Subcutaneous abdominal adipose tissue (tissue), 5 donors: ENCODE measurements at regions not wholly inside any gene's neighbourhood (a gene's known extent, or its start where the extent isn't known, plus 50 kb on each side); places are given as distances from the start of the nearest gene placed in this dataset.

Experiments used
- H3K27ac ChIP-seq: one replicate; pipeline ENCODE4 v1.7.0; 2013; ENCODE audit warnings: low read depth, mild to moderate bottlenecking, inconsistent platforms, low read length, moderate library complexity
- H3K27me3 ChIP-seq, 5 donors: one replicate each; pipeline ENCODE4 v1.7.0; 2013; ENCODE audit warnings: low read length in 5 of 5, inconsistent platforms in 1 of 5; ENCODE audit not compliant: control insufficient read depth in 5 of 5, insufficient read depth in 4 of 5
- H3K36me3 ChIP-seq, 5 donors: one replicate each; pipeline ENCODE4 v1.7.0; 2013; ENCODE audit warnings: low read length in 5 of 5; ENCODE audit not compliant: control insufficient read depth in 5 of 5, insufficient read depth in 5 of 5
- H3K4me1 ChIP-seq, 5 donors: one replicate each; pipeline ENCODE4 v1.7.0; 2013; ENCODE audit warnings: low read length in 5 of 5, mild to moderate bottlenecking in 3 of 5, moderate library complexity in 1 of 5; ENCODE audit not compliant: control insufficient read depth in 5 of 5, insufficient read depth in 5 of 5
- H3K4me3 ChIP-seq, 5 donors: one replicate each; pipeline ENCODE4 v1.7.0; 2013; ENCODE audit warnings: low read length in 5 of 5, low read depth in 1 of 5
- H3K9ac ChIP-seq, 5 donors: one replicate each; pipeline ENCODE4 v1.7.0; 2013; ENCODE audit warnings: low read length in 5 of 5, mild to moderate bottlenecking in 4 of 5, moderate library complexity in 3 of 5
- H3K9me3 ChIP-seq, 5 donors: one replicate each; pipeline ENCODE4 v1.7.0; 2013; ENCODE audit warnings: low read length in 5 of 5; ENCODE audit not compliant: control insufficient read depth in 5 of 5
- donor health status: healthy.
- donor health status: healthy.
- donor health status: healthy.
- donor health status: healthy.
- donor health status: healthy.

- Histone ChIP-seq H3K36me3 (no peaks in the 10 kb centered on the region), H3K9me3 (no peaks in the 10 kb centered on the region), H3K27ac (no peak overlapping the region), H3K27me3 (no peaks in the 10 kb centered on the region), H3K4me1 (no peaks in the 10 kb centered on the region), H3K9ac (no peak overlapping the region), H3K4me3 (no peak overlapping the region)
Observed at GRCh38 chr1:199041173-199041914, 402.5 kb downstream of the PTPRC start.

- Histone ChIP-seq H3K4me3 (no peak overlapping the region), H3K36me3 (no peaks in the 10 kb centered on the region), H3K9ac (no peak overlapping the region), H3K9me3 (no peaks in the 10 kb centered on the region), H3K27ac (no peak overlapping the region), H3K27me3 (no peaks in the 10 kb centered on the region), H3K4me1 (no peaks in the 10 kb centered on the region)
Observed at GRCh38 chr1:199042193-199042592, 403.4 kb downstream of the PTPRC start.

GRCh38 chr1:199044191-199044590, 405.4 kb downstream of the PTPRC start:
- Histone ChIP-seq H3K9ac (no peak overlapping the region), H3K36me3 (no peaks in the 10 kb centered on the region), H3K9me3 (peaks cover 0 to 7% (median 0%) of the 10 kb centered on the region in 5 donors), H3K4me3 (no peak overlapping the region), H3K27ac (no peak overlapping the region), H3K27me3 (no peaks in the 10 kb centered on the region), H3K4me1 (no peaks in the 10 kb centered on the region)

GRCh38 chr1:199046618-199047017, 407.8 kb downstream of the PTPRC start:
- H3K27ac ChIP-seq, result no peak overlapping the region
- H3K9me3 ChIP-seq, result peaks cover 0 to 10% (median 5%) of the 10 kb centered on the region in 5 donors
- H3K9ac ChIP-seq, result no peak overlapping the region
- no peak overlapping the region for H3K4me3 ChIP-seq
- no peaks in the 10 kb centered on the region for H3K27me3 ChIP-seq
- H3K4me1 ChIP-seq, result no peaks in the 10 kb centered on the region
- H3K36me3 ChIP-seq, result no peaks in the 10 kb centered on the region

- Histone ChIP-seq H3K9me3 (peaks cover 0 to 8% (median 3%) of the 10 kb centered on the region in 5 donors), H3K9ac (no peak overlapping the region), H3K4me3 (no peak overlapping the region), H3K4me1 (no peaks in the 10 kb centered on the region), H3K27ac (no peak overlapping the region), H3K27me3 (no peaks in the 10 kb centered on the region), H3K36me3 (no peaks in the 10 kb centered on the region)
Observed at GRCh38 chr1:199054694-199055093, 415.9 kb downstream of the PTPRC start.

GRCh38 chr1:199057322-199057721, 418.5 kb downstream of the PTPRC start:
- no peak overlapping the region for H3K4me3 ChIP-seq
- H3K9me3 ChIP-seq, result no peaks in the 10 kb centered on the region
- no peaks in the 10 kb centered on the region for H3K4me1 ChIP-seq
- no peaks in the 10 kb centered on the region for H3K36me3 ChIP-seq
- H3K27me3 ChIP-seq, result no peaks in the 10 kb centered on the region
- H3K9ac ChIP-seq, result no peak overlapping the region
- no peak overlapping the region for H3K27ac ChIP-seq

- no peak overlapping the region for H3K4me3 ChIP-seq
- no peaks in the 10 kb centered on the region for H3K9me3 ChIP-seq
- no peak overlapping the region for H3K9ac ChIP-seq
- H3K4me1 ChIP-seq, result no peaks in the 10 kb centered on the region
- no peaks in the 10 kb centered on the region for H3K27me3 ChIP-seq
- H3K36me3 ChIP-seq, result no peaks in the 10 kb centered on the region
- no peak overlapping the region for H3K27ac ChIP-seq
Observed at GRCh38 chr1:199058281-199058680, 419.4 kb downstream of the PTPRC start.

GRCh38 chr1:199064971-199065370, 426.1 kb downstream of the PTPRC start:
- H3K9ac ChIP-seq, result no peak overlapping the region
- no peaks in the 10 kb centered on the region for H3K27me3 ChIP-seq
- H3K4me3 ChIP-seq, result no peak overlapping the region
- H3K27ac ChIP-seq, result no peak overlapping the region
- H3K9me3 ChIP-seq, result no peaks in the 10 kb centered on the region
- no peaks in the 10 kb centered on the region for H3K36me3 ChIP-seq
- H3K4me1 ChIP-seq, result no peaks in the 10 kb centered on the region

- H3K4me1 ChIP-seq, result no peaks in the 10 kb centered on the region
Observed at GRCh38 chr1:199067483-199067882, 428.6 kb downstream of the PTPRC start.

GRCh38 chr1:199071080-199071479, 432.2 kb downstream of the PTPRC start:
- no peaks in the 10 kb centered on the region for H3K4me1 ChIP-seq
- H3K27me3 ChIP-seq, result no peaks in the 10 kb centered on the region
- H3K9ac ChIP-seq, result no peak overlapping the region
- H3K27ac ChIP-seq, result no peak overlapping the region
- no peaks in the 10 kb centered on the region for H3K36me3 ChIP-seq
- no peaks in the 10 kb centered on the region for H3K9me3 ChIP-seq
- H3K4me3 ChIP-seq, result no peak overlapping the region

More at GRCh38 chr1:199067483-199067882, 428.6 kb downstream of the PTPRC start:
- Histone ChIP-seq H3K4me3 (no peak overlapping the region), H3K9ac (no peak overlapping the region), H3K9me3 (no peaks in the 10 kb centered on the region), H3K27me3 (no peaks in the 10 kb centered on the region), H3K36me3 (no peaks in the 10 kb centered on the region), H3K27ac (no peak overlapping the region)
